ENCODE measurements at regions not wholly inside any gene's neighbourhood (a gene's known extent, or its start where the extent isn't known, plus 50 kb on each side); places are given as distances from the start of the nearest gene placed in this dataset.

DNA sequence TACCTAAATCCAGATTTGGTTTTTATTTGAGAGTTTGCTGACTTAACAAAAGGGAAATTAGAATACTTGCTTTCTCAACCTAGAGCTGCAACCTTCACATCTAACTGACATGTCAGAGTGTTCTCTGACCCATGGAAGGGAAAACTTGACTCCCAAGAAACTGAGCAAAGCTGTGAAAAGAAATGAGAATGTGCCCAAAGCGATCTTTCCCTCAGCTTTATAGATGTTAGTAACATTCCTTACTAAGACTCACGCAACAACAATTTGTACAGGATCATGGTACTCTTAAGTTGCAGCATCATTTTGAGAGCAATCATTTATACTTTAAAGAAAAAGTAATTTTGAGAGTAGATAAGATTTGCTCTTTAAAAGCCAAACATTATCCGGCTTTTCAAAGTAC lies 117.0 kb upstream of the FBXL7 start:
- H3K27ac ChIP-seq (ENCODE audit: extremely low read depth, low read depth, low read length) = no peak overlapping the region
- H3K9me3 ChIP-seq (replicated peaks; ENCODE audit: control insufficient read depth, insufficient read depth, low read depth, low read length) = peaks cover 4% of the 10 kb centered on the region; the same call in 1 of the 2 replicates
- no peak overlapping the region for H2AFZ ChIP-seq (ENCODE audit: low read depth, low read length)
- no peak overlapping the region for H3K4me2 ChIP-seq (ENCODE audit: insufficient read depth, low read length)
- no peaks in the 10 kb centered on the region for H3K4me1 ChIP-seq (replicated peaks in 1 of 2; ENCODE audit: control insufficient read depth in 2 of 2, insufficient read depth in 2 of 2, low read length in 2 of 2)
- intact Hi-C loops (cut with micrococcal nuclease) (no loop called here), in situ Hi-C loops (cut with MboI) (no loop called here)
- 0% methylated on average over 3 of the region's 3 CpGs for WGBS (ENCODE audit: insufficient coverage, low coverage, missing lambda C conversion rate)
- BruUV-seq (replicated peaks) = no TSS peak
- H4K20me1 ChIP-seq (replicated peaks; ENCODE audit: control insufficient read depth, insufficient read depth, low read length) = no peaks in the 10 kb centered on the region
- no peaks in the 10 kb centered on the region for H3K27me3 ChIP-seq (ENCODE audit: control insufficient read depth in 2 of 2, insufficient read depth in 2 of 2, low read length in 2 of 2)
- ChIA-PET CTCF (ENCODE audit: low intra/inter-chr PET ratio) (no interaction called here), POLR2A (no interaction called here)
- no peaks in the 10 kb centered on the region for H3K36me3 ChIP-seq (ENCODE audit: control insufficient read depth, insufficient read depth, low read length)
- no peaks in the 10 kb centered on the region for H3K79me2 ChIP-seq (ENCODE audit: control insufficient read depth, insufficient read depth, low read length)
- FAIRE-seq = no peak
- no peak for DNase-seq (ENCODE audit: extremely low read depth in 1 of 4, low spot score in 3 of 4)
- no peak overlapping the region for H3K9ac ChIP-seq (ENCODE audit: insufficient read depth in 1 of 2, low read depth in 2 of 2, low read length in 2 of 2)
- no peak overlapping the region for H3K4me3 ChIP-seq
- no peaks in the 10 kb centered on the region for H3K9me1 ChIP-seq (ENCODE audit: control insufficient read depth, insufficient read depth, low read length)
- ATAC-seq = no peak
- TF ChIP-seq TARDBP (IDR thresholded peaks at IDR 0.05) (no peak), ZNF280B (CRISPR knock-in tag; IDR thresholded peaks at IDR 0.05) (no peak), NFXL1 (CRISPR knock-in tag; IDR thresholded peaks at IDR 0.05) (no peak), FIP1L1 (IDR thresholded peaks at IDR 0.05; ENCODE audit: low read depth, low read length, poor library complexity, severe bottlenecking) (no peak), PBX2 (CRISPR knock-in tag; IDR thresholded peaks at IDR 0.05; ENCODE audit: low read depth) (no peak), PBX2 (tag; conservative IDR thresholded peaks at IDR 0.05; ENCODE audit: low read depth) (no peak), HOXB6 (CRISPR knock-in tag; IDR thresholded peaks at IDR 0.05; ENCODE audit: borderline replicate concordance) (no peak), ZNF444 (CRISPR knock-in tag; IDR thresholded peaks at IDR 0.05) (no peak), BRD9 (IDR thresholded peaks at IDR 0.05; ENCODE audit: low read depth, partially characterized antibody) (no peak), NUFIP1 (IDR thresholded peaks at IDR 0.05; ENCODE audit: partially characterized antibody) (no peak), SAP30 (IDR thresholded peaks at IDR 0.05; ENCODE audit: borderline replicate concordance, insufficient read depth, low read depth, low read length, poor library complexity, severe bottlenecking) (no peak), KAT8 (IDR thresholded peaks at IDR 0.05; ENCODE audit: low read depth) (no peak)
- TF ChIP-seq, protein P1, sequence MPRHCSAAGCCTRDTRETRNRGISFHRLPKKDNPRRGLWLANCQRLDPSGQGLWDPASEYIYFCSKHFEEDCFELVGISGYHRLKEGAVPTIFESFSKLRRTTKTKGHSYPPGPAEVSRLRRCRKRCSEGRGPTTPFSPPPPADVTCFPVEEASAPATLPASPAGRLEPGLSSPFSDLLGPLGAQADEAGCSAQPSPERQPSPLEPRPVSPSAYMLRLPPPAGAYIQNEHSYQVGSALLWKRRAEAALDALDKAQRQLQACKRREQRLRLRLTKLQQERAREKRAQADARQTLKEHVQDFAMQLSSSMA (CRISPR knock-in tag; IDR thresholded peaks at IDR 0.05) = no peak
- TF ChIP-seq, protein P2, sequence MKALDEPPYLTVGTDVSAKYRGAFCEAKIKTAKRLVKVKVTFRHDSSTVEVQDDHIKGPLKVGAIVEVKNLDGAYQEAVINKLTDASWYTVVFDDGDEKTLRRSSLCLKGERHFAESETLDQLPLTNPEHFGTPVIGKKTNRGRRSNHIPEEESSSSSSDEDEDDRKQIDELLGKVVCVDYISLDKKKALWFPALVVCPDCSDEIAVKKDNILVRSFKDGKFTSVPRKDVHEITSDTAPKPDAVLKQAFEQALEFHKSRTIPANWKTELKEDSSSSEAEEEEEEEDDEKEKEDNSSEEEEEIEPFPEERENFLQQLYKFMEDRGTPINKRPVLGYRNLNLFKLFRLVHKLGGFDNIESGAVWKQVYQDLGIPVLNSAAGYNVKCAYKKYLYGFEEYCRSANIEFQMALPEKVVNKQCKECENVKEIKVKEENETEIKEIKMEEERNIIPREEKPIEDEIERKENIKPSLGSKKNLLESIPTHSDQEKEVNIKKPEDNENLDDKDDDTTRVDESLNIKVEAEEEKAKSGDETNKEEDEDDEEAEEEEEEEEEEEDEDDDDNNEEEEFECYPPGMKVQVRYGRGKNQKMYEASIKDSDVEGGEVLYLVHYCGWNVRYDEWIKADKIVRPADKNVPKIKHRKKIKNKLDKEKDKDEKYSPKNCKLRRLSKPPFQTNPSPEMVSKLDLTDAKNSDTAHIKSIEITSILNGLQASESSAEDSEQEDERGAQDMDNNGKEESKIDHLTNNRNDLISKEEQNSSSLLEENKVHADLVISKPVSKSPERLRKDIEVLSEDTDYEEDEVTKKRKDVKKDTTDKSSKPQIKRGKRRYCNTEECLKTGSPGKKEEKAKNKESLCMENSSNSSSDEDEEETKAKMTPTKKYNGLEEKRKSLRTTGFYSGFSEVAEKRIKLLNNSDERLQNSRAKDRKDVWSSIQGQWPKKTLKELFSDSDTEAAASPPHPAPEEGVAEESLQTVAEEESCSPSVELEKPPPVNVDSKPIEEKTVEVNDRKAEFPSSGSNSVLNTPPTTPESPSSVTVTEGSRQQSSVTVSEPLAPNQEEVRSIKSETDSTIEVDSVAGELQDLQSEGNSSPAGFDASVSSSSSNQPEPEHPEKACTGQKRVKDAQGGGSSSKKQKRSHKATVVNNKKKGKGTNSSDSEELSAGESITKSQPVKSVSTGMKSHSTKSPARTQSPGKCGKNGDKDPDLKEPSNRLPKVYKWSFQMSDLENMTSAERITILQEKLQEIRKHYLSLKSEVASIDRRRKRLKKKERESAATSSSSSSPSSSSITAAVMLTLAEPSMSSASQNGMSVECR (CRISPR knock-in tag; IDR thresholded peaks at IDR 0.05) = no peak

All from K562 (cell line).